Jurkat, Clone E6-1 (cell line): ENCODE measurements at regions not wholly inside any gene's neighbourhood (a gene's known extent, or its start where the extent isn't known, plus 50 kb on each side); places are given as distances from the start of the nearest gene placed in this dataset.
"Not testable (repeated sequence)": the region's sequence is repeated elsewhere in the genome, so short reads cannot be mapped to it uniquely, and the experiment has no call there.

Experiments
- DNase-seq: peaks from one replicate; pipeline ENCODE4 v3.0.0-alpha.2; 2011; ENCODE audit warnings: low read depth, low spot score
- H3K4me3 ChIP-seq: 2 replicates; pipeline ENCODE4 v1.5.1; 2011; ENCODE audit warnings: mild to moderate bottlenecking, low read length, control low read depth, moderate library complexity

- H3K4me3 ChIP-seq, DNase-seq: not testable (repeated sequence)
Measured at GRCh38 chr21:17998599-17998998, 179.4 kb upstream of the C21orf91 start.

GRCh38 chr21:17989780-17990179 lies 170.6 kb upstream of the C21orf91 start:
- no peak overlapping the region for H3K4me3 ChIP-seq
- DNase-seq, result no peak

GRCh38 chr21:17988102-17988437 lies 168.9 kb upstream of the C21orf91 start:
- DNase-seq, result no peak
- no peak overlapping the region for H3K4me3 ChIP-seq

- no peak overlapping the region for H3K4me3 ChIP-seq
- no peak for DNase-seq
Measured at GRCh38 chr21:17987382-17988101, 168.4 kb upstream of the C21orf91 start.

GRCh38 chr21:17981060-17981740 lies 162.0 kb upstream of the C21orf91 start:
- DNase-seq, result no peak

GRCh38 chr21:17979763-17980162 lies 160.6 kb upstream of the C21orf91 start:
- no peak for DNase-seq
- H3K4me3 ChIP-seq, result no peak overlapping the region

More at GRCh38 chr21:17981060-17981740, 162.0 kb upstream of the C21orf91 start:
- H3K4me3 ChIP-seq, result no peak overlapping the region

GRCh38 chr21:17978895-17979294 lies 159.7 kb upstream of the C21orf91 start:
- DNase-seq, result no peak
- no peak overlapping the region for H3K4me3 ChIP-seq

- no peak for DNase-seq
- no peak overlapping the region for H3K4me3 ChIP-seq
Measured at GRCh38 chr21:17976691-17977090, 157.5 kb upstream of the C21orf91 start.

GRCh38 chr21:17976139-17976538 lies 157.0 kb upstream of the C21orf91 start:
- H3K4me3 ChIP-seq, result no peak overlapping the region
- no peak for DNase-seq

GRCh38 chr21:17967319-17967718 lies 148.2 kb upstream of the C21orf91 start:
- no peak overlapping the region for H3K4me3 ChIP-seq
- DNase-seq, result no peak

- DNase-seq, result no peak
- no peak overlapping the region for H3K4me3 ChIP-seq
Measured at GRCh38 chr21:17964716-17965115, 145.6 kb upstream of the C21orf91 start.

GRCh38 chr21:17964199-17964598 lies 145.0 kb upstream of the C21orf91 start:
- DNase-seq, result no peak
- no peak overlapping the region for H3K4me3 ChIP-seq

GRCh38 chr21:17950591-17950990 lies 131.4 kb upstream of the C21orf91 start:
- no peak overlapping the region for H3K4me3 ChIP-seq
- no peak for DNase-seq

GRCh38 chr21:17949421-17949820 lies 130.3 kb upstream of the C21orf91 start:
- no peak overlapping the region for H3K4me3 ChIP-seq
- DNase-seq, result no peak

GRCh38 chr21:17947531-17947930 lies 128.4 kb upstream of the C21orf91 start:
- no peak for DNase-seq
- H3K4me3 ChIP-seq, result no peak overlapping the region

- peak overlapping the region; percentile 20 for H3K4me3 ChIP-seq
- DNase-seq, result peak; percentile 51
Measured at GRCh38 chr21:17931080-17931479, 111.9 kb upstream of the C21orf91 start.

- no peak overlapping the region for H3K4me3 ChIP-seq
- DNase-seq, result no peak
Measured at GRCh38 chr21:17930093-17930492, 110.9 kb upstream of the C21orf91 start.

GRCh38 chr21:17929510-17929909 lies 110.4 kb upstream of the C21orf91 start:
- no peak overlapping the region for H3K4me3 ChIP-seq
- no peak for DNase-seq

GRCh38 chr21:17925899-17926298 lies 106.7 kb upstream of the C21orf91 start:
- peak; percentile 14 for DNase-seq
- no peak overlapping the region for H3K4me3 ChIP-seq

GRCh38 chr21:17925000-17925610 lies 105.9 kb upstream of the C21orf91 start:
- no peak overlapping the region for H3K4me3 ChIP-seq
- DNase-seq, result peak; percentile 50
